Nephron progenitor cell (in vitro differentiated cells): ENCODE measurements at regions not wholly inside any gene's neighbourhood (a gene's known extent, or its start where the extent isn't known, plus 50 kb on each side); places are given as distances from the start of the nearest gene placed in this dataset.

ENCODE experiments used
- DNase-seq: peaks from one replicate; pipeline ENCODE4 v3.0.0; 2021
- H3K27ac Mint-ChIP-seq: 2 replicates; pipeline ENCODE4 v1.8.0; 2021; ENCODE audit warnings: mild to moderate bottlenecking, moderate library complexity, mixed read lengths
- H3K27me3 Mint-ChIP-seq: 2 replicates; pipeline ENCODE4 v1.8.0; 2021; ENCODE audit warnings: mild to moderate bottlenecking, low read depth, mixed read lengths; ENCODE audit not compliant: poor library complexity
- H3K36me3 Mint-ChIP-seq: 2 replicates; pipeline ENCODE4 v1.8.0; 2021; ENCODE audit warnings: low read depth, mixed read lengths
- H3K4me1 Mint-ChIP-seq: 2 replicates; pipeline ENCODE4 v1.8.0; 2021; ENCODE audit warnings: mixed read lengths
- H3K4me3 Mint-ChIP-seq: 2 replicates; pipeline ENCODE4 v1.8.0; 2021; ENCODE audit warnings: mild to moderate bottlenecking, moderate library complexity, mixed read lengths
- H3K9me3 Mint-ChIP-seq: 2 replicates; pipeline ENCODE4 v1.8.0; 2021; ENCODE audit warnings: mild to moderate bottlenecking, moderate library complexity, mixed read lengths
- TF ChIP-seq, protein P1 (sequence below): fragments of 200-600 bp; sonication (generic); IDR thresholded peaks from 2 replicates; pipeline ENCODE4 v1.5.0; 2021; ENCODE audit warnings: antibody characterized with exemption

GRCh38 chr13:107034236-107034872 lies 466.4 kb upstream of the ARGLU1 start:
- Mint-ChIP-seq H3K4me3 (no peak overlapping the region), H3K9me3 (peaks cover 4% of the 10 kb centered on the region), H3K36me3 (no peaks in the 10 kb centered on the region), H3K27me3 (peaks cover 9% of the 10 kb centered on the region), H3K27ac (no peak overlapping the region), H3K4me1 (no peaks in the 10 kb centered on the region)
- TF ChIP-seq, protein P1, sequence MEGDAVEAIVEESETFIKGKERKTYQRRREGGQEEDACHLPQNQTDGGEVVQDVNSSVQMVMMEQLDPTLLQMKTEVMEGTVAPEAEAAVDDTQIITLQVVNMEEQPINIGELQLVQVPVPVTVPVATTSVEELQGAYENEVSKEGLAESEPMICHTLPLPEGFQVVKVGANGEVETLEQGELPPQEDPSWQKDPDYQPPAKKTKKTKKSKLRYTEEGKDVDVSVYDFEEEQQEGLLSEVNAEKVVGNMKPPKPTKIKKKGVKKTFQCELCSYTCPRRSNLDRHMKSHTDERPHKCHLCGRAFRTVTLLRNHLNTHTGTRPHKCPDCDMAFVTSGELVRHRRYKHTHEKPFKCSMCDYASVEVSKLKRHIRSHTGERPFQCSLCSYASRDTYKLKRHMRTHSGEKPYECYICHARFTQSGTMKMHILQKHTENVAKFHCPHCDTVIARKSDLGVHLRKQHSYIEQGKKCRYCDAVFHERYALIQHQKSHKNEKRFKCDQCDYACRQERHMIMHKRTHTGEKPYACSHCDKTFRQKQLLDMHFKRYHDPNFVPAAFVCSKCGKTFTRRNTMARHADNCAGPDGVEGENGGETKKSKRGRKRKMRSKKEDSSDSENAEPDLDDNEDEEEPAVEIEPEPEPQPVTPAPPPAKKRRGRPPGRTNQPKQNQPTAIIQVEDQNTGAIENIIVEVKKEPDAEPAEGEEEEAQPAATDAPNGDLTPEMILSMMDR = no peak
- DNase-seq = no peak

- Mint-ChIP-seq H3K4me1 (no peaks in the 10 kb centered on the region), H3K27ac (no peak overlapping the region), H3K36me3 (no peaks in the 10 kb centered on the region), H3K27me3 (peaks cover 9% of the 10 kb centered on the region), H3K9me3 (no peaks in the 10 kb centered on the region), H3K4me3 (no peak overlapping the region)
- DNase-seq = no peak
- TF ChIP-seq, protein P1 = no peak
Observed at GRCh38 chr13:107031716-107032115, 463.8 kb upstream of the ARGLU1 start.

DNA sequence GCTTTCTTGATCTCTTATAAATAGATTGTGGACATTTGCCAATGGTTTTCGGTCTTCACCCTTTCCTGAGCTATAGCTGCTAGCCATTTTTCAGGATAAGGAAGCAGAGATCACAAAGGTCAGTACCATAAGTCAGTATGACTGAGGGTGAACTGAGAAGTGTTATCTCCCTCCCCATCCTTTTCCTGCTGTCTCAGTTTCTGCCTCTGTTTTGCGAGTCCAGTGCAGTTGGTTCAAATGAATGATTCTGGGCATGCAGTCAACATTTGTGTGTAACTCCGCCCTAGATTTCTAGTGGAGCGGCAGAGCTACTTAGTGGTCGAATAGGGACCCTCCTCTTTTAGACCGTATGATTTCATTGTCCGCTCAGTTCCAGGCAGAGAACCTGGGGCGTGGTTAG lies 460.8 kb upstream of the ARGLU1 start:
- Mint-ChIP-seq H3K4me3 (no peak overlapping the region), H3K27ac (no peak overlapping the region)
- TF ChIP-seq, protein P1 = no peak

DNA sequence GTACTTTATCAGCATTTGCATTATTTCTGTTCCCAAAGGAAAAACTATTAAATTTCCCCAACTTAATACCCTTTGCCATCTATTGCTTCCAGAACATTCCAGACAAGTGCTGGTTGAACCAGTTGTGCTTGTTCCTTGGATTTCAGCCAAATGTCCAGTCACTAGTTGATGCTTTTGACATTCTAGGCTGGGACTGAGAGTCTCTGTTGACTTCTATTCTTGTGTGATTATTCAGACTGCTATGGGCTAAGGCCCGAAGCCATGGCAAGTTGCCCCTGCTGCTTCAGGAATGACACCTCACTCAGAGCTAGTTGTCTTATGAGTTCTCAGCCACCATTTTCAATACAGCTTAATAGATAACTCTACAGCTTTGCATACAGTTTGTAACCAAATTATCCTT lies 458.1 kb upstream of the ARGLU1 start:
- Mint-ChIP-seq H3K36me3 (no peaks in the 10 kb centered on the region), H3K27ac (no peak overlapping the region), H3K27me3 (no peaks in the 10 kb centered on the region), H3K4me1 (no peaks in the 10 kb centered on the region), H3K9me3 (no peaks in the 10 kb centered on the region), H3K4me3 (no peak overlapping the region)
- TF ChIP-seq, protein P1 = no peak
- DNase-seq = no peak

More for the DNA sequence above, 460.8 kb upstream of the ARGLU1 start:
- Mint-ChIP-seq H3K36me3 (no peaks in the 10 kb centered on the region), H3K4me1 (no peaks in the 10 kb centered on the region), H3K27me3 (no peaks in the 10 kb centered on the region), H3K9me3 (no peaks in the 10 kb centered on the region)
- no peak for DNase-seq

- TF ChIP-seq, protein P1 = no peak
- no peak overlapping the region for H3K27ac Mint-ChIP-seq
- no peaks in the 10 kb centered on the region for H3K4me1 Mint-ChIP-seq
- no peak overlapping the region for H3K4me3 Mint-ChIP-seq
- DNase-seq = no peak
- H3K36me3 Mint-ChIP-seq = no peaks in the 10 kb centered on the region
- no peaks in the 10 kb centered on the region for H3K9me3 Mint-ChIP-seq
- H3K27me3 Mint-ChIP-seq = no peaks in the 10 kb centered on the region
Observed at GRCh38 chr13:107023335-107023734, 455.4 kb upstream of the ARGLU1 start.

- DNase-seq = no peak
- H3K9me3 Mint-ChIP-seq = peaks cover 4% of the 10 kb centered on the region
- no peak overlapping the region for H3K4me3 Mint-ChIP-seq
- no peaks in the 10 kb centered on the region for H3K27me3 Mint-ChIP-seq
- H3K27ac Mint-ChIP-seq = no peak overlapping the region
- TF ChIP-seq, protein P1 = no peak
- no peaks in the 10 kb centered on the region for H3K36me3 Mint-ChIP-seq
- H3K4me1 Mint-ChIP-seq = peaks cover 5% of the 10 kb centered on the region
Observed at GRCh38 chr13:107020393-107020792, 452.5 kb upstream of the ARGLU1 start.
